CD4-positive, alpha-beta T cell treated with Interferon alpha-2 for 1 hour (primary cell): ENCODE measurements at regions not wholly inside any gene's neighbourhood (a gene's known extent, or its start where the extent isn't known, plus 50 kb on each side); places are given as distances from the start of the nearest gene placed in this dataset.
"Not testable (repeated sequence)": the region's sequence is repeated elsewhere in the genome, so short reads cannot be mapped to it uniquely, and the experiment has no call there.

Source experiments
- DNase-seq, 2 donors: peaks; one replicate each; pipeline ENCODE4 v3.0.0-alpha.2; 2020 to 2022

GRCh38 chr3:182612332-182612731, 181.0 kb upstream of the ATP11B start:
- no peak for DNase-seq

GRCh38 chr3:182617500-182617899, 175.8 kb upstream of the ATP11B start:
- DNase-seq: no peak

GRCh38 chr3:182618085-182618732, 175.1 kb upstream of the ATP11B start:
- DNase-seq: no peak

GRCh38 chr3:182618981-182619591, 174.2 kb upstream of the ATP11B start:
- DNase-seq: no peak

GRCh38 chr3:182620723-182621434, 172.4 kb upstream of the ATP11B start:
- DNase-seq: no peak

- no peak for DNase-seq
Observed at GRCh38 chr3:182621435-182622240, 171.7 kb upstream of the ATP11B start.

- DNase-seq: no peak
Observed at GRCh38 chr3:182622241-182622545, 171.1 kb upstream of the ATP11B start.

- no peak for DNase-seq
Observed at GRCh38 chr3:182626484-182627467, 166.5 kb upstream of the ATP11B start.

GRCh38 chr3:182628531-182628930, 164.8 kb upstream of the ATP11B start:
- DNase-seq: no peak

- no peak for DNase-seq
Observed at GRCh38 chr3:182629521-182629920, 163.8 kb upstream of the ATP11B start.

- no peak for DNase-seq
Observed at GRCh38 chr3:182631183-182632076, 161.9 kb upstream of the ATP11B start.

- no peak for DNase-seq
Observed at GRCh38 chr3:182632077-182632393, 161.3 kb upstream of the ATP11B start.

GRCh38 chr3:182633186-182633585, 160.1 kb upstream of the ATP11B start:
- no peak for DNase-seq

GRCh38 chr3:182636646-182637045, 156.7 kb upstream of the ATP11B start:
- no peak for DNase-seq

- DNase-seq: no peak
Observed at GRCh38 chr3:182637350-182638110, 155.8 kb upstream of the ATP11B start.

GRCh38 chr3:182644013-182644412, 149.3 kb upstream of the ATP11B start:
- no peak for DNase-seq

- no peak for DNase-seq
Observed at GRCh38 chr3:182644790-182645433, 148.4 kb upstream of the ATP11B start.

GRCh38 chr3:182650568-182651128, 142.7 kb upstream of the ATP11B start:
- no peak for DNase-seq

GRCh38 chr3:182651461-182651860, 141.8 kb upstream of the ATP11B start:
- DNase-seq: no peak

GRCh38 chr3:182653065-182653464, 140.2 kb upstream of the ATP11B start:
- DNase-seq: not testable (repeated sequence)
